HG03442 (cell line): ENCODE measurements at regions not wholly inside any gene's neighbourhood (a gene's known extent, or its start where the extent isn't known, plus 50 kb on each side); places are given as distances from the start of the nearest gene placed in this dataset.
"Not testable (repeated sequence)": the region's sequence is repeated elsewhere in the genome, so short reads cannot be mapped to it uniquely, and the experiment has no call there.

ENCODE experiments used
- ATAC-seq: cut with Tn5 transposase; IDR thresholded peaks from one replicate; pipeline ENCODE4 v1.9.1; 2021; ENCODE audit warnings: mild to moderate bottlenecking, moderate library complexity; ENCODE audit not compliant: unreplicated experiment

GRCh38 chr4:125262502-125262901 is 52.3 kb upstream of the FAT4 start:
- ATAC-seq: no peak

GRCh38 chr4:125262079-125262478 is 52.7 kb upstream of the FAT4 start:
- ATAC-seq: no peak

DNA sequence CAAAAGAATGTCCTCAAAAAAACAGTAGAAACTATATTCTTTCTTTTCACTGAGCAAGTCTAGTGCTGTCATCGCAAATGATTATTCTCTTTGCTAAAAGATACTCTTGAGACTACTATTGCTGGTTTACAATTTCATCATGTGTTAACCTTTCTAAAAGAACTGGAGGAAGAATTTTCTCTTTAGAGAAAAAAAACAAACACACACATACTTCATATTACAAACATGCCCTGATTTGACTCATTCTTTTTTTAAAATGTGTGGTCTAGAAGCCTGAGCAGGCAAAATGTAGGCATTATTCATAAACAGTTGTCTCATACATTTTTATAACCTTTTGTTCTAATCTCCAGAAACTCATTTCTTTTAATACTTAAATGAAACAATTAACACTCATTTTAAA is 60.6 kb upstream of the FAT4 start:
- ATAC-seq: no peak

DNA sequence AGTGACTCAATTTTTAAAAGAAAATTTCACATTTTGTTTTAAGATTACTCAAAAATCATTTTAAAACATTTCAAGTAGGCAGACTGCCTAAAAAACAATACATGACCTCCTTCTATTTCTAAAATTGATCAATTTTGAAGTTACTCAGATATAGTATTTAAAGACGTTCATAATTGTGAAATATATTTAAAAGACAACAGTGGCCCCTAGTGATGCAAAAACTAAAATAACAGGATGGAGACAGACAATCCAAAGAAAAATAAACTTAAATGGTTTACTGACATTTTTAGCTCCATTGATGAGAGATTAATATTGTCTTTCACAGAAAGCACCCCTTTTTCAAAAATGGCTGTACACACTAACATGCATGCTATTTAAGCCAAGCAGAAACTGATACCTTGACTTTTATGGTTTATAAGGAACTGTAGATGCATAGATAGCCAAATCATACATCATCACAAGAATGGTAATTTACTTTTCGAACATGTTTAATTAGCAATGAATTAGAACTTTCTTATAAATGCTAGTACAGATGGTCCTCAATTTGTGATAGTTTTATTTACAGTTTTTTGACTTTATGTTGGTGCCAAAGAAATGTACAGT is 69.8 kb upstream of the FAT4 start:
- ATAC-seq: no peak

- no peak for ATAC-seq
These were observed 70.9 kb upstream of the FAT4 start for GRCh38 chr4:125243789-125244397.

DNA sequence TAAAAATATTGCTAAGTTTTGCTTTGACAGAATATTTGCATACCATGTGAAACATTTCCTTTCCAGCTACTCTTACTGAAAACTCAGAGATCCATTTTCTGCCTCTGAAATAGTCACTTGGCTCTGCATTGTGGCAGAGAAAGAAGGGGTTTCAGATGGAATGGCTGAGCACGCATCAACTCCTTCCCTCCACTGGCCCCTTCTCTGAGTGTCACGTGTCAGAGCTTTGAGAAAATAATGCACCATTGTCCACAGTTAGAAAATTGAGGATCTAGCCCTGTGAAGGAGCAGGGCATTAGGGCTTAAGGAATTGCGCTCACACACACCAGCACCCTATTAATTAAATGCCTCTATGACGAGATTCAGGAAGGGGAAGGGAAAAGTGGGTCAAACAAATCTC is 78.8 kb upstream of the FAT4 start:
- no peak for ATAC-seq

- no peak for ATAC-seq
These were observed 83.1 kb upstream of the FAT4 start for GRCh38 chr4:125231661-125232060.

- no peak for ATAC-seq
These were observed 85.1 kb upstream of the FAT4 start for GRCh38 chr4:125229596-125230058.

DNA sequence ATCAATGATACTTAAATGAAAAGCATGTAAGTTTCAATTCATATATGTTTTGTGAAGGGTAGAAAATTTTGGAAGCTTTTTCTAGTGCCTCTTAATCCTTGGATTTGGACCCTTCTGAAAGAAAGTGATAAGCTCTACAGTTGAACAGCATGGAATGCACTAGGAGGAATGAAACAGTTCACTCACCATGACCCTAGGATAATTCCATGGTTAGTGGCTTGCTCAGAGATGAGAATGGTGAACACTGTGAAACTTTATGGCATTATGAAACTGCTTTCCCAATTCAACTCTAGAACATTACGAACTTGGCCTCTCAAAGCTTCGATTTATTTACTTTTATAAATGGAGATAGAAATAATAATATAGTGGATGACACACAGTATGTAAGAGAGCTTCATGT is 88.9 kb upstream of the FAT4 start:
- no peak for ATAC-seq

GRCh38 chr4:125200556-125200955 is 114.2 kb upstream of the FAT4 start:
- no peak for ATAC-seq

GRCh38 chr4:125198916-125199315 is 115.8 kb upstream of the FAT4 start:
- no peak for ATAC-seq

DNA sequence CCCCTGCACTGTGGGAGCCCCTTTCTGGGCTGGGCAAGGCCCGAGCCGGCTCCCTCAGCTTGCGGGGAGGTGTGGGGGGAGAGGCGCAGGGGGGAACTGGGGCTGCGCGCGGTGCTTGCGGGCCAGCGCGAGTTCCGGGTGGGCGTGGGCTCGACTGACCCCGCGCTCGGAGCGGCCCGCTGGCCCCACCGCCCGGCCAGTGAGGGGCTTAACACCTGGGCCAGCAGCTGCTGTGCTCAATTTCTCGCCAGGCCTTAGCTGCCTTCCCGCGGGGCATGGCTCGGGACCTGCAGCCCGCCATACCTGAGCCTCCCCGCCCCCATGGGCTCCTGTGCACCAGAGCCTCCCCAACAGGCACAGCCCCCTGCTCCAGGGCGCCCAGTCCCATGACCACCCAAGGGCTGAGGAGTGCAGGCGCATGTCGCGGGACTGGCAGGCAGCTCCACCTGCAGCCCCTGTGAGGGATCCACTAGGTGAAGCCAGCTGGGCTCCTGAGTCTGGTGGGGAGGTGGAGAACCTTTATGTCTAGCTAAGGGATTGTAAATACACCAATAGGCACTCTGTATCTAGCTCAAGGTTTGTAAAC is 122.8 kb upstream of the FAT4 start:
- ATAC-seq: not testable (repeated sequence)

GRCh38 chr4:125191232-125191631 is 123.5 kb upstream of the FAT4 start:
- no peak for ATAC-seq

DNA sequence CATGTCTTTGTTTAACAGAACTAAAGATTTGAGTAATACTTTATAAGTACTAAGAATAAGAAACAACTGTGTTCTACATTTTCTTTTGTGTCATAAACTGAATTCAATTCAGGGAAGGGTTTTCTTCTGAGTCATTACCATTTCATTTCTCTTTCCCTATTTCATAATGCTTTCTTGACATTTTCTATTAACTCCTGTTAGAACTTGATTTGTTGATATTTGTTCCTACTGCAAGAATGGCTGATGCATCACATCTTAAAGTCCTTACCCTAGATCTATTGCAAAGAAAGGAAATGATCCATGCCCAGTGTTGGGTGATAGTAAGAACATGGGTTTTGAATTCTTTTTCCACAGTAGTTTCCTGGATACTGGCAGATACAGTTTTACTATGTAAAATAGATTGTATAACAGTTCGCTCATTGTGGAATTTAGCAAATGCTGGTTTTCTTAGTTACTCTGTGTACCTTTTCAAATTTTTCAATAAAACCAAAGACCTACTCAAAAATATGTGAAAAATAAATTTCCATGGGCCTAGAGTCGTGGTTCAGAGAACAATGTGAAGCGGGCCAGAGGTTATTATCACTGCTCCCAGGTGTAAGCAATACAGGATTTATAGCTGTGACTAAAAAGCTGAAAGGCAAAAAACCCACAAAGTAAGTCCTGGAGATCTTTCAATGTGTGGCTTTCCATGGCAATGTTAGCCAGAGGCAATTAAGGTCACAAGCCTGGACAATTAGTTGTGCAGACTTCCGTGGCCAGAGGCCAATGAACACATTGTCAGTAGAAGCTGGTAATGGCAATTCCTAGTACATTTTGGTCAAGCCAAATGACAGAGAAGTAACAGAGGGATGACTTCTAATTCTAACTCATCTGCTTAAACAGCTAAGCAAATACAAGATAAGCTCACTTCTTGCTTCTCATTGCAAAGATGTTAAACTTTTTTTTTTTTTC is 127.3 kb upstream of the FAT4 start:
- no peak for ATAC-seq

DNA sequence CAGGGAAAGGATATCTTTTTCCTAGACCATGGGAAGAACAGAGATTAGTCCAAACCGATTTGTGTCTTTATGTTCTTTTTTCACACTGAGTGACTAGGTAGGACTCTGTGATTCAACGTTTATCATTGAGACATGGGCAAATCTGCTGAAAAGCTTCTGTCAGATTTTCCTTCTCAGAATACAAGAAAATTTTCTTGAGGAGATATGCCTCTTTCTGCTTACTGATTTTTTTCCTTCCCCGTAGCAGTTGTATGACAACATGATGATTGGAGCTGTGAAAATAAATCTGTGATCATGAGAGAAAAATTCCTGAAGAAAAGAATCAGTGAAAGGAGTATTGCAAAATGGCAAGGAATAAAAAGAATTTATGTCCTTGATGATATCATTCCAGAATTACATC is 130.6 kb upstream of the FAT4 start:
- no peak for ATAC-seq

GRCh38 chr4:125181804-125182203 is 133.0 kb upstream of the FAT4 start:
- ATAC-seq: no peak

DNA sequence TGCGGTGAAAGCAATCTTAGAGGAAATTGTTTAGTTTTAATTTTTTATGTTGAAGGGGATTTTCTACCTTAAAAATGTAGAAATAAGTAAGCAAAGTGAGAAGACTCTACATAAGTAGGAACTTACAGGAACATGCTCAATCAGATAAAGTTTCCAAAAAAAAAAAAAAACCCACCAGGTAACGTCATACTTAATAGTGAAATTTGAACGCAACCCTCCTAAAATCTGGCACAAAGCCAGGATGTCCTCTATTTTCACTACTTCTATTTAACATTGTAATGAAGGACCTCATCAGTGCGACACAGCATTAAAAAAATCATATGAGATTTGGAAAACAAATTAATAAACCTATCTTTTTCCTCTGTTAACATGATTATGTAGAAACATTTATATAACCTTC is 135.0 kb upstream of the FAT4 start:
- ATAC-seq: no peak

DNA sequence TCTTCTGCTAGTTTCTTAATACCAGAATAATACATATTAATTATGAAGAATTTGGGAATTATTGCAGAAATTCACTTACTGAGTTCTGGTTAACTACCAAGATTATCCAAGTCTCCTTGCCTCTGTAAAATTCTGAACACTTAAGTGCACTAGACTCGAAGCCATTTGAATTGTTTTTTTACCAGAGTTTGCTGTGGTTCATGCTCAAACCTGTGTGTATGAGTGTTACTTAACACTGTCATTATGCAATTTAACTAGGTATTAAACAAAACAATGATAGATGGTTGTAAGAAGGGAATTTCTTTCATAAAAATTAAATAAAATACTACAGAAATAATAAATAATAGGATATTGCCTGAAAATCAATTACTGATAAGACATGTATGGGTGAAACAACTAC is 145.6 kb upstream of the FAT4 start:
- no peak for ATAC-seq

- ATAC-seq: no peak
These were observed 146.2 kb upstream of the FAT4 start for GRCh38 chr4:125168531-125168930.

GRCh38 chr4:125166012-125166411 is 148.7 kb upstream of the FAT4 start:
- not testable (repeated sequence) for ATAC-seq

DNA sequence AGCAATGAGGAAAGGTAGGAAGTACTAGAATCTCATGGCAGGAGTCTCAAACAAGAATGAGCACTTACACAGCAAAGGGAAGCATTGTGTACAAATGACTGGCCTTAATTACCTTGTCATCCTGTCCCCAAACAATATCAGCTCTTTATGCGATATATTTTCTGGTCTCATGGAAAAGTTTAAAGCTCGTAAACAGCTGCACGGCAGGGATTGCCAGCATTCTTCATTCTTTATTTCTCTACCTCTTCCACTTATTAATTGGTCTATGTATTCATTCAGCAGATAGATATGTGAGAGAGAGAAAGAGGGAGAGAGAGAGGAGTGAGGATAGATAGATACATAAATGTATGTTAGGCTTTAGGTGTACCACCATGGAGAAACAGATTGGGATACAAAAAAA is 155.8 kb upstream of the FAT4 start:
- no peak for ATAC-seq

GRCh38 chr4:125155251-125155650 is 159.5 kb upstream of the FAT4 start:
- no peak for ATAC-seq
